ENCODE measurements at regions not wholly inside any gene's neighbourhood (a gene's known extent, or its start where the extent isn't known, plus 50 kb on each side); places are given as distances from the start of the nearest gene placed in this dataset.
"Not testable (repeated sequence)": the region's sequence is repeated elsewhere in the genome, so short reads cannot be mapped to it uniquely, and the experiment has no call there.

DNA sequence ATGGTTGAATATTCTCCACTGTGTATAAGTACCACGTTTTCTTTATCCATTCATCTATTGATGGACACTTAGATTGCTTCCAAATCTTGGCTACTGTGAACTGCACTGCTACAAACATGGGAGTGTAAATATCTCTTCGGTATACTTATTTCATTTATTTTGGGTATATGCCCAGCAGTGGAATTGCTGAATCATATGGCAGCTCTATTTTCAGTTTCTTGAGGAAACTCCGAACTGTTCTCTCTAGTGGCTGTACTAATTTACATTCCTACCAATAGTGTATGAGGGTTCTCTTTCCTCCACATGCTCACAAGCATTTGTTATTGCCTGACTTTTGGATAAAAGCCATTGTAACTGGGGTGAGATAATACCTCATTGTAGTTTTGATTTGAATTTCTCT, 623.1 kb upstream of the LRFN5 start:
- Histone ChIP-seq H3K27me3 (replicated peaks in 1 of 7) (no peaks in the 10 kb centered on the region), H3K36me3 (no peaks in the 10 kb centered on the region), H3K9me3 (peaks cover 0 to 13% (median 4%) of the 10 kb centered on the region in 8 donors), H3K27ac (no peak overlapping the region), H3K4me1 (no peaks in the 10 kb centered on the region), H3K4me3 (no peak overlapping the region)
- intact Hi-C loops (cut with DNase I; ENCODE audit: low total_unique reads): no loop called here
- 61 to 73% (median 67%) methylated on average over 3 of the region's 3 CpGs for WGBS, 5 donors
- DNase-seq: no peak
- TF ChIP-seq POLR2A (IDR thresholded peaks at IDR 0.05) (no peak), POLR2AphosphoS5 (IDR thresholded peaks at IDR 0.05) (no peak)
- TF ChIP-seq, protein P1, sequence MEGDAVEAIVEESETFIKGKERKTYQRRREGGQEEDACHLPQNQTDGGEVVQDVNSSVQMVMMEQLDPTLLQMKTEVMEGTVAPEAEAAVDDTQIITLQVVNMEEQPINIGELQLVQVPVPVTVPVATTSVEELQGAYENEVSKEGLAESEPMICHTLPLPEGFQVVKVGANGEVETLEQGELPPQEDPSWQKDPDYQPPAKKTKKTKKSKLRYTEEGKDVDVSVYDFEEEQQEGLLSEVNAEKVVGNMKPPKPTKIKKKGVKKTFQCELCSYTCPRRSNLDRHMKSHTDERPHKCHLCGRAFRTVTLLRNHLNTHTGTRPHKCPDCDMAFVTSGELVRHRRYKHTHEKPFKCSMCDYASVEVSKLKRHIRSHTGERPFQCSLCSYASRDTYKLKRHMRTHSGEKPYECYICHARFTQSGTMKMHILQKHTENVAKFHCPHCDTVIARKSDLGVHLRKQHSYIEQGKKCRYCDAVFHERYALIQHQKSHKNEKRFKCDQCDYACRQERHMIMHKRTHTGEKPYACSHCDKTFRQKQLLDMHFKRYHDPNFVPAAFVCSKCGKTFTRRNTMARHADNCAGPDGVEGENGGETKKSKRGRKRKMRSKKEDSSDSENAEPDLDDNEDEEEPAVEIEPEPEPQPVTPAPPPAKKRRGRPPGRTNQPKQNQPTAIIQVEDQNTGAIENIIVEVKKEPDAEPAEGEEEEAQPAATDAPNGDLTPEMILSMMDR (IDR thresholded peaks at IDR 0.05 in 8 of 11, conservative IDR thresholded peaks at IDR 0.05 in 3 of 11): no peak

DNA sequence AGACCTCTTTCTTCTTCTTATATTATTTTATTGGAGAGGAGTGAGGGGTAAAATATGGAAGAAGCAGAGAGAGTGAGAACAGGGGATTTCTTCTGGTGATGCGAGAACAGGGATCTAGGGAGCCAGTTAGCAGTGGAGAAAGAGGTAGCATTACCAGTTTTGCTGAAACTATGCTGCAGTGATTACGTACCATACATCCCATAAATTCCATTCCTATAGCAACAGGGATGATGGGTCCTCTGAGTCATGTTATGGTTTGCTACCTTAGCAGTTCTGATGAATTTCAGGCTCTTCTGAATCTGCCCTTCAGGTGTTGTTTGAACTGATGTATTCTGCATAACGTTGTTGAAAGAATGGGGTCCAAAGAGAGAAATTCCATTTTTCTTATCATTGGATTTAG, 625.4 kb upstream of the LRFN5 start:
- WGBS, 5 donors: 74 to 90% (median 86%) methylated on average over 3 of the region's 3 CpGs
- H3K36me3 ChIP-seq: no peaks in the 10 kb centered on the region
- no peak overlapping the region for H3K4me3 ChIP-seq
- TF ChIP-seq POLR2AphosphoS5 (IDR thresholded peaks at IDR 0.05): no peak
- TF ChIP-seq POLR2A (IDR thresholded peaks at IDR 0.05): no peak
- TF ChIP-seq, protein P1 (IDR thresholded peaks at IDR 0.05 in 8 of 11, conservative IDR thresholded peaks at IDR 0.05 in 3 of 11): no peak
- no peaks in the 10 kb centered on the region for H3K9me3 ChIP-seq
- intact Hi-C loops (cut with DNase I; ENCODE audit: low total_unique reads): no loop called here
- DNase-seq: no peak
- no peaks in the 10 kb centered on the region for H3K27me3 ChIP-seq (replicated peaks in 1 of 7)
- H3K4me1 ChIP-seq: no peaks in the 10 kb centered on the region
- no peak overlapping the region for H3K27ac ChIP-seq

DNA sequence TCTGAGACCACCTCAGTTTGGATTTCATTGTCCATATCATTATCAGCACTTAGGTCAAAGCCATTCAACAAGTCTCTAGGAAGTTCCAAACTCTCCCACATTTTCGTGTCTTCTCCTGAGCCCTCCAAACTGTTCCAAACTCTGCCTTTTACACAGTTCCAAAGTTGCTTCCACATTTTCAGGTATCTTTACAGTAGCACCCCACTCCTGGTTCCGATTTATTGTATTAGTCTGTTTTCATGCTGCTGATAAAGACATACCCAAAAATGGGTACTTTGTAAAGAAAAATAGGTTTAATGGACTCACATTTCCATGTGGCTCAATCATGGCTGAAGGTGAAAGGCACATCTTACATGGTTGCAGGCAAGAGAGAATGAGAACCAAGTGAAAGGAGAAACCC, 646.4 kb upstream of the LRFN5 start:
- intact Hi-C loops (cut with DNase I; ENCODE audit: low total_unique reads); H3K4me1 ChIP-seq; H3K27ac ChIP-seq; H3K27me3 ChIP-seq (replicated peaks in 1 of 7); DNase-seq; H3K4me3 ChIP-seq; H3K36me3 ChIP-seq: not testable (repeated sequence)
- 63 to 75% (median 69%) methylated on average over 2 of the region's 2 CpGs for WGBS, 5 donors
- H3K9me3 ChIP-seq: peaks cover 0 to 33% (median 23%) of the 10 kb centered on the region in 8 donors

DNA sequence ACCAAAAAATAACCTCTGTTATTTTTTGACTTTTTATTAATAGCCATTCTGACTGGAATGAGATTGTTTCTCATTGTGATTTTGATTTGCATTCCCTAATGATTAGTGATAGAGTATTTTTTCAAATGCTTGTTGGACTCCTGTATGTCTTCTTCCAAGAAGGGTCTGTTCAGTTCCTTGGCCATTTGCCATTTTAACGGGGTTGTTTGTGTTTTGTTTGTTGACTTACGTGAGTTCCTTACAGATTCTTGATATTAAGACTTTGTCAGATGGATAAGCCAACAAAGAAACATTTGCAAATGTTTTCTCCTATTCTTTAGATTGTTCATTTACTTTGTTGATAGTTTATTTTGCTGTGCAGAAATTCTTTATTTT, 651.6 kb upstream of the LRFN5 start:
- H3K27ac ChIP-seq: no peak overlapping the region
- H3K4me3 ChIP-seq: no peak overlapping the region
- H3K36me3 ChIP-seq: no peaks in the 10 kb centered on the region
- peaks cover 0 to 29% (median 17%) of the 10 kb centered on the region in 8 donors for H3K9me3 ChIP-seq
- TF ChIP-seq, protein P1 (IDR thresholded peaks at IDR 0.05 in 8 of 11, conservative IDR thresholded peaks at IDR 0.05 in 3 of 11): no peak
- TF ChIP-seq POLR2A (IDR thresholded peaks at IDR 0.05) (no peak), POLR2AphosphoS5 (IDR thresholded peaks at IDR 0.05) (no peak)
- no peaks in the 10 kb centered on the region for H3K27me3 ChIP-seq (replicated peaks in 1 of 7)
- intact Hi-C loops (cut with DNase I; ENCODE audit: low total_unique reads): no loop called here
- WGBS, 5 donors: 79 to 92% (median 86%) methylated on average over 2 of the region's 2 CpGs
- H3K4me1 ChIP-seq: no peaks in the 10 kb centered on the region
- no peak for DNase-seq

DNA sequence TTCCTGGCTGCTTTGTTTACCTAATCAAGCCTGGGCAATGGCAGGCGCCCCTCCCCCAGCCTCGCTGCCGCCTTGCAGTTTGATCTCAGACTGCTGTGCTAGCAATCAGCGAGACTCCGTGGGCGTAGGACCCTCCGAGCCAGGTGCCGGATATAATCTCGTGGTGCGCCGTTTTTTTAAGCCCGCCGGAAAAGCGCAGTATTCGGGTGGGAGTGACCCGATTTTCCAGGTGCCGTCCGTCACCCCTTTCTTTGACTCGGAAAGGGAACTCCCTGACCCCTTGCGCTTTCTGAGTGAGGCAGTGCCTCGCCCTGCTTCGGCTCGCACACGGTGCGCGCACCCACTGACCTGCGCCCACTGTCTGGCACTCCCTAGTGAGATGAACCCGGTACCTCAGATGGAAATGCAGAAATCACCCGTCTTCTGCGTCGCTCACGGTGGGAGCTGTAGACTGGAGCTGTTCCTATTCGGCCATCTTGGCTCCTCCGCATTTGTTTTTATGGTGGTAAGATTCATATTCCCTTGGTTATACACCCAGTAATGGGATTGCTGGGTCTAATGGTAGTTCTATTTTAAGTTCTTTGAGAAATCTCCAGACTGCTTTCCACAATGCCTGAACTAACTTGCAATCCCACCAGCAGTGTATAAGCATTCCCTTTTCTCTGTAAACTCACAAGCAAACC, 652.1 kb upstream of the LRFN5 start:
- H3K36me3 ChIP-seq; DNase-seq; H3K27ac ChIP-seq; intact Hi-C loops (cut with DNase I; ENCODE audit: low total_unique reads); H3K27me3 ChIP-seq (replicated peaks in 1 of 7); H3K4me1 ChIP-seq; H3K4me3 ChIP-seq: not testable (repeated sequence)
- WGBS, 5 donors: 87 to 92% (median 90%) methylated on average over 26 to 34 of the region's 34 CpGs
- peaks cover 0 to 23% (median 11%) of the 10 kb centered on the region in 8 donors for H3K9me3 ChIP-seq
